Tibial nerve (tissue), 4 donors: ENCODE measurements at regions not wholly inside any gene's neighbourhood (a gene's known extent, or its start where the extent isn't known, plus 50 kb on each side); places are given as distances from the start of the nearest gene placed in this dataset.

Source experiments
- CTCF ChIP-seq, 5 experiments: fragments of 200-600 bp in 3 of 5; fragments of 450-650 bp in 2 of 5; sonication (generic) in 3 of 5; IDR thresholded peaks; one replicate each; pipeline ENCODE4 v1.5.1; 2016 to 2019; ENCODE audit warnings: antibody characterized with exemption in 5 of 5, mild to moderate bottlenecking in 3 of 5, moderate library complexity in 2 of 5
- EP300 ChIP-seq, 2 donors: sonication (generic); formaldehyde crosslinking; IDR thresholded peaks; one replicate each; pipeline ENCODE4 v1.6.1; 2017; ENCODE audit warnings: antibody characterized with exemption in 2 of 2, mild to moderate bottlenecking in 1 of 2

DNA sequence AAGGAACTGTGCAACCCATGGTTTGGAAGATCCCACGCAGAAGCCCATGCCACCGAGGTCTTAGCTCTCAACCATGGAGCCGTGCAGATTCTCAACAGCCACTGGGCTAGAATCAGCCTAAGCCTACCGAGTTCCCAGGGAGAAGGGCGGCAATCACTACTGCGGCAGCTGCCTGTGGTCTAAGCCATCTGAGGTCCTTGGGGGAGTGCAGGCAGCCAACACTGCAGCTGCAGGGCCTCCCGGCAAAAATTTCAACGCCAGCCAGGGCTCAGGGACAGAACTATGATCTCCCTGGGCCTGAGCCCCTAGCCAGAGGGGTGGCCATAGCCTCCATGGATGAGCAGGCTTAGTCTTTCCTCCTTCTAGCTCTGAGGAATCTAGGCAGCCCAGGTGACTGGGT, 156.8 kb upstream of the CLEC14A start:
- TF ChIP-seq CTCF (IDR thresholded peaks at IDR 0.05), result no peak
- no peak for TF ChIP-seq EP300 (IDR thresholded peaks at IDR 0.05)
